NCI-H526 treated with DMSO at 0.1 percent for 48 hours (cell line): ENCODE measurements at regions not wholly inside any gene's neighbourhood (a gene's known extent, or its start where the extent isn't known, plus 50 kb on each side); places are given as distances from the start of the nearest gene placed in this dataset.

ENCODE experiments used
- DNase-seq: peaks from one replicate; lab custom pipeline; 2025; lab: John Stamatoyannopoulos, UW

DNA sequence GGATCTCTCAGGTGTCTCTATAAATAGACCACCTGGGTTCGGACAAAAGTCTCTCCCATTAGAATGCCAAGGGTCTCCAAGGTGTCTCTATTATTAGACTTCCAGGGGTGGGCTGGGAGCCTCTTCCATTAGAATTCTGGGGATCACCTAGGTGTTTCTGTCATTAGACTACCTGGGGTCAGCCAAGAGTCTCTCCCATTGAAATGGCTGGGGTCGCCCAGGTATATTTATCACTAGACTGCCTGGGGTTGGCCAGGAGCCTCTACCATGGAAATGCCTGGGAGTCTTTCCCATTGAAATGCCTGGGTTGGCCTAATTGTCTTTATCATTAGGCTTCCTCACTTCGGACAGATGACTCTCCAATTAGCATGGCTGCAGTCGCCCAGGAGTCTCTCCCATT is 1565.5 kb downstream of the UQCRFS1 start:
- DNase-seq, result no peak

- no peak for DNase-seq
Measured at GRCh38 chr19:27635401-27635800, 1577.5 kb downstream of the UQCRFS1 start.

DNA sequence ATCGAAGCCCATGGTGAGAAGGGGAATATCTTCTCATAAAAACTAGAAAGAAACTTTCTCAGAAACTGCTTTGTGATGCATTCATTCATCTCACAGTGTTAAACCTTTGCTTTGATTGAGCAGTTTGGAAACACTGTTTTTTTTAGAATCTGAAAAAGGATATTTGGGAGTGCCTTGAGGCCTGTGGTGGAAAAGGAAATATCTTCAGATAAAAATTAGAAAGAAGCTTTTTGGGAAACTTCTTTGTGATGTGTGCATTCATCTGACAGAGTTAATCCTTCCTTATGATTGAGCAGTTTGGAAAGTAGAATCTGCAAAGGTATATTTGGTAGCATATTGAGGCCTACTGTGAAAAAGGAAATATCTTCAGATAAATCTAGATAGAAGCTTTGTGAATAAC is 1594.9 kb downstream of the UQCRFS1 start:
- DNase-seq, result no peak

GRCh38 chr19:27580906-27581305 is 1632.0 kb downstream of the UQCRFS1 start:
- no peak for DNase-seq
